NCI-H1694 (cell line): ENCODE measurements at regions not wholly inside any gene's neighbourhood (a gene's known extent, or its start where the extent isn't known, plus 50 kb on each side); places are given as distances from the start of the nearest gene placed in this dataset.
A peak's percentile ranks its signal among the peaks of the same experiment; 100 is the strongest.

Source experiments
- DNase-seq: peaks from one replicate; lab custom pipeline; 2025; lab: John Stamatoyannopoulos, UW

DNA sequence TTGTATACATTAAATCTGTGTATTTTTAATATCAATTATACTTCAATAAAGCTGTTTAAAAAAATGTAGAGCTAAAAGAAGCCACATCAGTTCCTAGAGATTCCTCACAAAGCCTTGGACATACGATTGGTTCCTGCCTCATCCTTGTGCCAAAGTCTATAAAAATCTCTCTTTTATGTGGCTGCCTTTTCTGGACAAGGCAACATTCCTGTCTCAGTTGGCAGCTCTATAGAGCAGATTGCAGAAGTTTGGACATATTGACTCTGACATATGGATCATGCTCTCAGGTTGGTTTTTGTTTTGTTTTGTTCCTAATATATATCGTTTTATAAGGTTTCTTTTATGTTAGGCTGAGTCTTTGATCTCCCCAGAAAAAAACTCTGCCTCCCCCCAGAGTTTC is 148.9 kb downstream of the MAFB start:
- peak; percentile 3 for DNase-seq

DNA sequence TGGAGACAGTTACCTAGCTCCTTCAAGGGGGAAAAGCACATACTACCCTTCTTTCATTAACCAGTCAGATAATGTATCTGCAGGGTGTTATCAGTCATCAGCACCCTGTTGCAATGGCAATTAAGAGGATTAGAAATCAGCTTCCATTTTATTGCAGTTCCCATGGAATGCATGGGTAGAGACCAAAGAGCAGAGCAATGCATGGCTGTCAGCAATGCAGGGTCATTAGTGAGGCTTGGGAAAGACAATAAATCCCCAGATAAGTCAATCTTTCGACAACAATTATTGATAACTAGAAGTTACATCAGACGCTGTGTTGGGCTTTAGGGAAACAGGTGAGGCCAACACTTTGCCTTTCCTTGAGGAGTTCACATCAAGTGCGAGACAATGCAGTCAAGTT is 150.9 kb downstream of the MAFB start:
- DNase-seq, result no peak

DNA sequence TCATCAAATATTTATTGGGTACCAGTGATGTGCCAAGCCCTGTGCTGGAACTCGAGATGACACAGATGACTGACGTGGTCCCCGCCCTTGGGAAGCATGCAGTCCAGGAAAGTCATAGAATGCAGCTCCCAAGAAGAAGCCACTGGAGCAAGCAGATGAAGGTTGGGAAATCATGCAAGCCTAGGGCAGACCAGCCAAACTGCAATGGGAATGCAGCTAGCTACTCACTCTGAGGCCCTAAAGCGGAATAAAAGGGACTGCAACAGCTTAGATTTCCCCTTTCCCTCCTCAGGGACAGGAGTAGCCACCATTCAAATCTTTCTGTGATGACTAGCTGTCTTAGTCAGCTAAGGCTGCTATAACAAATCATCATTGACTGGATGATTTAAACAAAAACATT is 152.2 kb downstream of the MAFB start:
- DNase-seq, result no peak

DNA sequence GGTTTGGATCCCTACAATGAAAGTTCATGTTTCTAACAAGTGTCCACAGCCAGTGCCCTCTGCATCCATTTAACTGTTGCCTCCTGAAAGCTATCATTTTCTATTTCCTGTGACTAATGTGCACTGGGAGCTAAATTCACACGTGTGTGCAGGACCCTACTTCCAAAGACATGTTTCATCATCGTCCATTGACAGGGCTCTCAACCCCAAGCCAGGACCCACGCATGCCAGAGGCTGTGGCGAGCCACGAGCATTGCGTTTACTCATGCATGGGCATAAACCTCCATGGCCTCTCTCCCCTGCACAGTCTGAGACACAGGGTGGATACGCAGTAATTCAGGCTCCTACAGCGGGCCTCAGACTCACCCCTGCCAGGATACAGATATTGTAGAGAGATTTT is 153.2 kb downstream of the MAFB start:
- no peak for DNase-seq

GRCh38 chr20:40532103-40532502 is 156.9 kb downstream of the MAFB start:
- DNase-seq, result peak; percentile 3

- no peak for DNase-seq
These were observed 163.7 kb downstream of the MAFB start for GRCh38 chr20:40525351-40525750.

GRCh38 chr20:40524071-40524470 is 165.0 kb downstream of the MAFB start:
- DNase-seq, result no peak

- no peak for DNase-seq
These were observed 166.6 kb downstream of the MAFB start for GRCh38 chr20:40522405-40522804.

DNA sequence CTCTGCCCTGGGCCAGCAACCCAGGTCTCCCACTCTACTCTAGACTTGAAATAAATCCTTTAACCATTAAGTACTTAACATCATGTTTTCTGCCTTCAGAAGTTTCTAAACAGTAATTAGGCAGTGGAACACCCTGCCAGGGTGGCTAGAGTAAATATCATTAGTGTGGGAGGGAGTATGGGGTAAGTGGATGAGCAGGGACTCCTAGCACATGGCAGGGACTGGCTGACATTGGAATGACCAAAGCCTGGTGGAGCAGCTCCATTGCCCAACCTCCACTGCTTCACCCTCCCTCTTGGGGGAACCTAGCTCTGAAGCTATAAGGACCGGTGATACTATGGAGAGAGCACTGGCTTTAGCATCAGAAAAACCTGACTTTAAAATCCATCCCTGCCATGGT is 167.1 kb downstream of the MAFB start:
- no peak for DNase-seq

GRCh38 chr20:40519918-40520317 is 169.1 kb downstream of the MAFB start:
- DNase-seq, result no peak

- no peak for DNase-seq
These were observed 176.0 kb downstream of the MAFB start for GRCh38 chr20:40512994-40513393.

- DNase-seq, result no peak
These were observed 176.4 kb downstream of the MAFB start for GRCh38 chr20:40512591-40512990.

DNA sequence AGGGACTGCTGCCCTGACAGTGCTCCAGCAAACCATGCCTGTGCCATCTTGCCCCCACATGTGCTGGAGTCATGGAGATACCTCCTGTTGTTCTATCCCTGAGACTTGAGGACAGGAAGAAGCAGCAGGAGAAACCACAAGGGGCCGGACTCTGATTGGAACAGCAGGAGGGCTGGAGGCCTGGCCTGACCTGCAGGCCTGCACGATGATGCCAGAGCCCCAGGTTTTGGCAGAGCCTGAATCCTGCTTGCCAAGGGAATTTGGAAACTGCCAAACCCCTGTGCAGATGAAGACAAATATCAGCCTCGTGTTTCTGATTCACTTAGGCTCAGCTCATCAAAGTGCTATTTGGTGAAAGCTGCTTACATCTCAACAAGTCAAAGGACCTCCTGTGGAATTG is 177.6 kb downstream of the MAFB start:
- DNase-seq, result no peak

DNA sequence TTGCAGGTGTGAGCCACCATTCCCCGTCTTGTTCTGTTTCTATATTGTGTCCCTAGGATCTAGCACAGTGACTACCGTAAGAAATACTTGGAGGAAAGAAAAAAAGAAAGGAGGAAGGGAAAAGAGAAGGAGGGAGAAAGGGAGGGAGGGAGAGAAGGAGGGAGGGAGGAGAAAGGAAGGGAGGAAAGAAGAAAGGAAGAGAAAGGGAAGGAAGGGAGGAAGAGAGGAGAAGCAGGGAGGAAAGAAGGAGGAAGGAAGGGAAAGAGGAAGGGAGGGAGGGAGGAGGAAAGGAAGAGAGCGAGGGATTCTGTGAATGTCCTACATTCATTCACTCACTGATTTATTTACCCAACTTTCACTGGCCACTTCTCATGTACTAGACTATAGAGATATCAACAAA is 178.4 kb downstream of the MAFB start:
- DNase-seq, result no peak

GRCh38 chr20:40508821-40509220 is 180.2 kb downstream of the MAFB start:
- DNase-seq, result no peak

- no peak for DNase-seq
These were observed 182.5 kb downstream of the MAFB start for GRCh38 chr20:40506537-40506939.

GRCh38 chr20:40503119-40503518 is 185.9 kb downstream of the MAFB start:
- no peak for DNase-seq

GRCh38 chr20:40502576-40502975 is 186.5 kb downstream of the MAFB start:
- DNase-seq, result no peak

GRCh38 chr20:40499391-40499790 is 189.6 kb downstream of the MAFB start:
- no peak for DNase-seq

- DNase-seq, result no peak
These were observed 190.9 kb downstream of the MAFB start for GRCh38 chr20:40497899-40498691.

GRCh38 chr20:40495956-40496355 is 193.1 kb downstream of the MAFB start:
- DNase-seq, result no peak

GRCh38 chr20:40494248-40494647 is 194.8 kb downstream of the MAFB start:
- no peak for DNase-seq

GRCh38 chr20:40493549-40493948 is 195.5 kb downstream of the MAFB start:
- DNase-seq, result no peak

DNA sequence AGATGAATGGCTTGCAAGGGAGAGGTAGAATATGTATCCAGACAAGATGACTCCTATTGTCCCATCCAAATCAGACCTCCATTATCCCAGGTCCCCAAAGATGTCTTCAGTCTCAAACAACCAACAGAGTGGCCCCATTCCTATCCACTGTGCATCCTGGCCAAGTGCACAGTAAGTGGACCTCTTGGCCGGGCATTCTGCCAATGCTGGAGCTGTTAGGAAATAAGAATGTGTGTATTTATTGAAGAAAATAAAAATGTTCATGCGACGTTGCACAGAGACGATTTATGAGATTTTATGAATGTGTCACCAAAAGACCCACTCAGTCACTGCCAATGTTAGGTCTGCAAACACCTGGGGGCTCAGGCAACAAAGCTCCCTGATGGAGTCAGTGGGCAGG is 196.0 kb downstream of the MAFB start:
- DNase-seq, result no peak
